Type B pancreatic cell (in vitro differentiated cells): ENCODE measurements at regions not wholly inside any gene's neighbourhood (a gene's known extent, or its start where the extent isn't known, plus 50 kb on each side); places are given as distances from the start of the nearest gene placed in this dataset.
A peak's percentile ranks its signal among the peaks of the same experiment; 100 is the strongest.

Experiments
- DNase-seq: peaks from one replicate; pipeline ENCODE4 v3.0.0; 2021; ENCODE audit warnings: mixed read lengths; ENCODE audit not compliant: unreplicated experiment; ENCODE audit errors: extremely low spot score
- H3K27ac Mint-ChIP-seq: 2 replicates; pipeline ENCODE4 v1.8.0; 2021; ENCODE audit warnings: mild to moderate bottlenecking, mixed read lengths
- H3K27me3 Mint-ChIP-seq: 2 replicates; pipeline ENCODE4 v1.8.0; 2021; ENCODE audit warnings: mixed read lengths
- H3K36me3 Mint-ChIP-seq: 2 replicates; pipeline ENCODE4 v1.8.0; 2021; ENCODE audit warnings: mixed read lengths
- H3K4me1 Mint-ChIP-seq: one replicate; pipeline ENCODE4 v1.8.0; 2021; ENCODE audit warnings: mixed read lengths; ENCODE audit not compliant: unreplicated experiment
- H3K4me3 Mint-ChIP-seq: 2 replicates; pipeline ENCODE4 v1.8.0; 2021; ENCODE audit warnings: mild to moderate bottlenecking, mixed read lengths
- H3K9me3 Mint-ChIP-seq: 2 replicates; pipeline ENCODE4 v1.8.0; 2021; ENCODE audit warnings: mixed read lengths
- TF ChIP-seq, protein P1 (sequence below): fragments of 200-600 bp; sonication (generic); conservative IDR thresholded peaks from 2 replicates; pipeline ENCODE4 v1.5.0; 2021; ENCODE audit warnings: antibody characterized with exemption, mild to moderate bottlenecking

DNA sequence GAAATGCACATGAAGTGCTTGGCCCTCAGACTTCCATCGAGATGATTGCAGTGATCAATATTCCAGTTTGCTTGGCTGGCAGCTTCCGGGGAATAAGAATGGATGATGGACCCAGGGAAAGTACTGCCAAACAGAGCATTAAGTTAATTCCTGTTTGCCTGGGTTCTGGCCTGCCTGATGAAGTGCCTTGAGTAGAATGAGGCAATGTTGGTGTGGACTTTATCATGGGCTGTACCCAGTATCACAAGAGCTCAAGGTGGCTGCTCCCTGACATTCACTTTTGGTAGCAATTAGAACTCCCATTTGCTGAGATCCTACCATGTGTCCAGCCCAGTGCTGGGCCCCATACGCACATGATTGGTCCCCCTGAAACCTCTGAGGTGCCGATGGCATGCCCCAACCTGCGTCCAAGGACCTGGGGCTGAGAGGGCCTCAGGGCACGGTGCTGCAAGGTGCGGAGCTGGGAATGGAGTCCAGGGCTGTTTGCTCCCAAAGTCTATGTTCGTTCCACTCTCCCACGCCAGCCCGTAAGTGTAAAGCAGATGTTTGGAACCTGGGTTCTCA lies 80.7 kb downstream of the SLC25A47 start:
- Mint-ChIP-seq H3K4me1 (peaks cover 62% of the 10 kb centered on the region), H3K27me3 (no peaks in the 10 kb centered on the region), H3K4me3 (no peak overlapping the region), H3K36me3 (no peaks in the 10 kb centered on the region), H3K27ac (no peak overlapping the region), H3K9me3 (no peaks in the 10 kb centered on the region)
- TF ChIP-seq, protein P1, sequence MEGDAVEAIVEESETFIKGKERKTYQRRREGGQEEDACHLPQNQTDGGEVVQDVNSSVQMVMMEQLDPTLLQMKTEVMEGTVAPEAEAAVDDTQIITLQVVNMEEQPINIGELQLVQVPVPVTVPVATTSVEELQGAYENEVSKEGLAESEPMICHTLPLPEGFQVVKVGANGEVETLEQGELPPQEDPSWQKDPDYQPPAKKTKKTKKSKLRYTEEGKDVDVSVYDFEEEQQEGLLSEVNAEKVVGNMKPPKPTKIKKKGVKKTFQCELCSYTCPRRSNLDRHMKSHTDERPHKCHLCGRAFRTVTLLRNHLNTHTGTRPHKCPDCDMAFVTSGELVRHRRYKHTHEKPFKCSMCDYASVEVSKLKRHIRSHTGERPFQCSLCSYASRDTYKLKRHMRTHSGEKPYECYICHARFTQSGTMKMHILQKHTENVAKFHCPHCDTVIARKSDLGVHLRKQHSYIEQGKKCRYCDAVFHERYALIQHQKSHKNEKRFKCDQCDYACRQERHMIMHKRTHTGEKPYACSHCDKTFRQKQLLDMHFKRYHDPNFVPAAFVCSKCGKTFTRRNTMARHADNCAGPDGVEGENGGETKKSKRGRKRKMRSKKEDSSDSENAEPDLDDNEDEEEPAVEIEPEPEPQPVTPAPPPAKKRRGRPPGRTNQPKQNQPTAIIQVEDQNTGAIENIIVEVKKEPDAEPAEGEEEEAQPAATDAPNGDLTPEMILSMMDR = no peak
- DNase-seq = no peak

DNA sequence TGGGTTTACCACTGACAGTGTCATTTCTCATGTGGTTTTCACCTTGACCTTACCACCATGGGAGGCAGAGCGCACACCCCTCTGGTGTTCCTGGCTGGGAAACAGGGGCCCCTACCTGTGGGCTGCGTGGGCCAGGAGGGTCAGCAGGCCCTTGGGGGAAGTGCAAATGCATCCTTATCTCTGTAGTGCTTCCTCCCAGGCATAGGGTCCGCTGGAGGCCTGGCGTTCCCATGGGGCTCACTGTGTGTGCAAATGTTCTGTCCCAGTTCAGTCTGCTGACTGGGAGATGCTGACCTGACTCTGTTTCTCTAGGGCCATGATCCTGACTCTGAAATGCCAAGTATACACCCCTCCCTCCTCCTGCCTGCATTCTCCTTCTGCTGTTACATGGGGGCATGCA lies 81.3 kb downstream of the SLC25A47 start:
- no peaks in the 10 kb centered on the region for H3K27me3 Mint-ChIP-seq

DNA sequence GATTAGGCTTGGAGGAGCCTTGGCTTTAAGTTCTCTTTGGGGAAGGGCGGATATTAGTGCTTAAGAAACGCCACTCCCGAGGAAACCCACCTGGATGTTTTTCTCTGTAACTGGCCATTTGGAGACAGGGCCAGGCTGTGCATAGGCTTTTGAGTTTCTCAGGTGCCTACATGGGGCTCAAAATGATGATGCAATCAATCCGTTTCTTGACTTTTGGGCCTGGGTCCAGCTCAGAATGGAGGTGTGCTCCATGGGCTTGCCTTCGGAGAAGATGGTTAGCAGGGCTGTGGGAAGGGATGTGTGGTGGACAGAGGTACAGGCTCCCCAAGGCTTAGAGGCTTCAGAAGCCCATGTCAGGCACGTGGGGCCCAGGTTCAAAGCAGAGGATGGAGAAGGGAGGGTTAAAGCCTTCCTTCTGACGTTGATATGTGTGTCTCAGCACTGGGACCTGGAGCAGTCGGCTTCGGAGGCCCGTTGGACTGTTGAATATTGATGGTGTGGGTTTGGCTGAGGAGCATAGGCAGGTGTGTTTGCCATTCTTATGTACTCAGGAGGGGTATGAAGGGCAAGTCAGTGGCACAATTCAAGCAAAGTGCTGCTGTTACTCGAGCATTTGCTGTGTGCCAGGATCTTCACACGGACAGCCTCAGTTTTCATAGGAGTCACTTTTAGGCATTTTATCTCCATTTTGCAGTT lies 82.8 kb downstream of the SLC25A47 start:
- Mint-ChIP-seq H3K4me1 (peaks cover 63% of the 10 kb centered on the region), H3K4me3 (no peak overlapping the region), H3K36me3 (peaks cover 3% of the 10 kb centered on the region), H3K27me3 (no peaks in the 10 kb centered on the region), H3K9me3 (no peaks in the 10 kb centered on the region), H3K27ac (no peak overlapping the region)
- DNase-seq = no peak
- TF ChIP-seq, protein P1 = no peak

More for the DNA sequence above, 81.3 kb downstream of the SLC25A47 start:
- no peak for DNase-seq
- no peaks in the 10 kb centered on the region for H3K9me3 Mint-ChIP-seq
- TF ChIP-seq, protein P1 = no peak
- H3K27ac Mint-ChIP-seq = peak overlapping the region; percentile 3
- H3K4me3 Mint-ChIP-seq = no peak overlapping the region
- H3K4me1 Mint-ChIP-seq = peaks cover 62% of the 10 kb centered on the region
- H3K36me3 Mint-ChIP-seq = no peaks in the 10 kb centered on the region

DNA sequence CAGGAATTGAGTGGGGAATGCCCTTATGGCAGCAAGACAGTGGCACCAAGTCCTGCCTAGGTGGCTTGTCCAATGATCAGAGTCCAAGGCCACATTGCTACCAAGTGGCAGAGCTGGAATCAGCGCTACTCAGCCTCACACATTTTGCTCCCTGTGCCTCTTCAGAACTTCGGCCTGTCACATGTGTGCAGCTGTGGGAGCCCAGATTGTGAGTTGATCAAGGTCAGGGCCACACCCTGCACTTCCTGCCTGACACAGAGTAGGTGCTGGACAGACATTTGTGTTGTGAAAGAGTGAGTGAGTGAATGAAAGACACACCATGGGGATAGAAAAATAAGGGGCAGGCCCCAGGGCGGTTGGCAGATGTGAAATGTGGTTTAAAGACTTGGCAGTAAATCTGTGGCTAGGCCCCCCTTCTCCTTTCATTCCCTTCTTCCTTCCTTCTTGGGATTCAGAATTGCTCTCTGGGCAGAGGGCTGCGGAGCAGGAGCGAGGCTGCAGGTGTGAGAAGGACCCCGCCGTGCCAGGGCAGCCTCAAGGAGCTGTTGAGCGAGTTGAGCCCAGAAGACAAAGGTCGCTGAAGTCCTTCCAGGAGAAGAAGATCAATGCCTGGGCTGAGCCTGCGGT lies 83.5 kb downstream of the SLC25A47 start:
- Mint-ChIP-seq H3K9me3 (no peaks in the 10 kb centered on the region), H3K4me1 (peaks cover 56% of the 10 kb centered on the region), H3K4me3 (no peak overlapping the region), H3K27me3 (no peaks in the 10 kb centered on the region), H3K27ac (no peak overlapping the region), H3K36me3 (peaks cover 3% of the 10 kb centered on the region)
- DNase-seq = no peak
- TF ChIP-seq, protein P1 = no peak

DNA sequence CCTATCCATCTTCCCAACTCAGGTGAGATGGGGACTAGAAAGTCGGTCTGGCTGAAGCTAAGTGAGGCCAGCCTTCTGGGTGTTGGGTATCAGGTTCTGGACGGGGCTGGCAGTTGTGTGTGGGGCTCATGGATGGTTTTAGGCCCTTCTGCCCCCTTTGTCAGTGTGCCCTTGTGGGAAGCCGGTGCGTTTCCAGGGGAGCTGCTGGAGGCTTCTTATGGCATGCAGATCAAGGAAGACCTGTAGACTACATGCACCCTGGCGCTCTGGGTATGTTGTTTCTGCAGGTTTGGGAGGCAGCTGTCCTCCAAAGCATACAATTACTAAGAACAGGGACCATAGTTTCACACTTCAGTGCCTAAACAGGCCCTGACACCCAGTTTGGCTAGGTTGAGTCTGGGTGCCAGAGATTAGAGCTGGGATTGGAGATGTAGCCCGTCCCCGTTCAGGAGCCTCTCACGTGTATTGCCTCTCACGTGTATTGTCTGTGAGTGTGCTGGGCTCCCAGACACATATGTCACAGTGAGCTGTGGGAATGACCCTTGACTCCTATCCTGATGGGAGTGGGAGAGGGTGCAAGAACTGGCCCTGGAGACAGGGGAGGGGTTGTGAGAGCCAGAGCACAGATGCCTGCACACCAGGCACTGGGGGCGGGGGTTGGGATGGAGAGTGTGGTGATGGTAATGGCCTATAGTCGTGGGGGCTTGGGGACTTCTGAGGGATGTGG lies 84.4 kb downstream of the SLC25A47 start:
- peaks cover 6% of the 10 kb centered on the region for H3K36me3 Mint-ChIP-seq
- peaks cover 50% of the 10 kb centered on the region for H3K4me1 Mint-ChIP-seq
- DNase-seq = no peak
- TF ChIP-seq, protein P1 = no peak
- H3K9me3 Mint-ChIP-seq = no peaks in the 10 kb centered on the region
- no peak overlapping the region for H3K27ac Mint-ChIP-seq
- H3K4me3 Mint-ChIP-seq = no peak overlapping the region
- H3K27me3 Mint-ChIP-seq = no peaks in the 10 kb centered on the region
